Omental fat pad (tissue), 3 donors: ENCODE measurements at regions not wholly inside any gene's neighbourhood (a gene's known extent, or its start where the extent isn't known, plus 50 kb on each side); places are given as distances from the start of the nearest gene placed in this dataset.

ENCODE experiments used
- ATAC-seq: fragments of 150-250 bp; one replicate; pipeline ENCODE4 v1.9.1; 2016; ENCODE audit warnings: mild to moderate bottlenecking, moderate library complexity; ENCODE audit not compliant: low FRiP score
- DNase-seq: peaks from one replicate; pipeline ENCODE4 v3.0.0-alpha.2; 2019; ENCODE audit warnings: low spot score
- TF ChIP-seq, protein P1 (sequence below), 3 donors: fragments of 450-650 bp; IDR thresholded peaks; one replicate each; pipeline ENCODE4 v1.5.1; 2016 to 2017; ENCODE audit warnings: antibody characterized with exemption in 3 of 3, mild to moderate bottlenecking in 3 of 3, moderate library complexity in 2 of 3

DNA sequence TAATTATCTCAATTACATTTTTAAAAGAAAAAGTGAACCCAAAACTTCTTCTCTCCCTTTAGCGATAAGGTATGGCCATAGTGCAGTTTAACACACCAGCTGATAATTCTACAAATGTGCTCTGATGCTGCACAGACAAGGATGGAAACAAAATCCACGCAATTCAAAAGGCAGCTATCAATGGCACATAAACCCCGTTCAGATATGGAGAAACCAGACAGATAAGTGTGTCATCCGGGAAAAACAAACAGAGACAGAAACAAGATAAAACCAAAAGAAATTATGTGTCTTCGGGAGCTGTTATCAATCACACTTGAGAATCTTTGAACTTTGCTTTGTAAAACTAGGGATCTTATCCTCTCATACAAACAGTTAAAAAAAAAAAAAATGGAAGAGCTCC, 73.6 kb downstream of the SIPA1L2 start:
- DNase-seq (no peak), ATAC-seq (no peak)
- TF ChIP-seq, protein P1, sequence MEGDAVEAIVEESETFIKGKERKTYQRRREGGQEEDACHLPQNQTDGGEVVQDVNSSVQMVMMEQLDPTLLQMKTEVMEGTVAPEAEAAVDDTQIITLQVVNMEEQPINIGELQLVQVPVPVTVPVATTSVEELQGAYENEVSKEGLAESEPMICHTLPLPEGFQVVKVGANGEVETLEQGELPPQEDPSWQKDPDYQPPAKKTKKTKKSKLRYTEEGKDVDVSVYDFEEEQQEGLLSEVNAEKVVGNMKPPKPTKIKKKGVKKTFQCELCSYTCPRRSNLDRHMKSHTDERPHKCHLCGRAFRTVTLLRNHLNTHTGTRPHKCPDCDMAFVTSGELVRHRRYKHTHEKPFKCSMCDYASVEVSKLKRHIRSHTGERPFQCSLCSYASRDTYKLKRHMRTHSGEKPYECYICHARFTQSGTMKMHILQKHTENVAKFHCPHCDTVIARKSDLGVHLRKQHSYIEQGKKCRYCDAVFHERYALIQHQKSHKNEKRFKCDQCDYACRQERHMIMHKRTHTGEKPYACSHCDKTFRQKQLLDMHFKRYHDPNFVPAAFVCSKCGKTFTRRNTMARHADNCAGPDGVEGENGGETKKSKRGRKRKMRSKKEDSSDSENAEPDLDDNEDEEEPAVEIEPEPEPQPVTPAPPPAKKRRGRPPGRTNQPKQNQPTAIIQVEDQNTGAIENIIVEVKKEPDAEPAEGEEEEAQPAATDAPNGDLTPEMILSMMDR (IDR thresholded peaks at IDR 0.05), result no peak

- ATAC-seq, result no peak
- no peak for DNase-seq
- TF ChIP-seq, protein P1 (IDR thresholded peaks at IDR 0.05), result no peak
Observed at GRCh38 chr1:232555494-232556210, 74.3 kb downstream of the SIPA1L2 start.

GRCh38 chr1:232554409-232554808, 75.5 kb downstream of the SIPA1L2 start:
- DNase-seq, result no peak
- TF ChIP-seq, protein P1 (IDR thresholded peaks at IDR 0.05), result no peak
- ATAC-seq, result no peak

DNA sequence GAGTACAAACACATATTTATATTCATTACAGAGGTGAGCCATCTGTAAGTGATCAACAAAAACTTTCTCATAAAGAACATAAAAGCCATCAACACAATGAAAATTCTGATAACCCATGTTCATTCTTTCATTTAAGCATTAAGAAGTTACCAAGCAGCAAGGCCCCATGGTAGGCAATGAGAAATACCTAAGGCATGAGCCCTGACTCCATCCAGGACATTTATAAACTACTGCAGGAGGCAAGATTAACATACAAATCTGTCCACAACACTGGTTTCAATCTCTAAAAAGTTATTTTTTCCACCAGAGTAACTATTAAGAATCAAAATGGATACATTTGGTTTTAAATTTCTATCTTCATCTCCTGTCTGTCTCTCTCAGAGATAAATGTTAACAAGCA, 76.1 kb downstream of the SIPA1L2 start:
- no peak for DNase-seq
- no peak for ATAC-seq
- TF ChIP-seq, protein P1 (IDR thresholded peaks at IDR 0.05), result no peak

GRCh38 chr1:232553050-232553754, 76.7 kb downstream of the SIPA1L2 start:
- TF ChIP-seq, protein P1 (IDR thresholded peaks at IDR 0.05), result no peak
- DNase-seq (no peak), ATAC-seq (peak; percentile 5)

DNA sequence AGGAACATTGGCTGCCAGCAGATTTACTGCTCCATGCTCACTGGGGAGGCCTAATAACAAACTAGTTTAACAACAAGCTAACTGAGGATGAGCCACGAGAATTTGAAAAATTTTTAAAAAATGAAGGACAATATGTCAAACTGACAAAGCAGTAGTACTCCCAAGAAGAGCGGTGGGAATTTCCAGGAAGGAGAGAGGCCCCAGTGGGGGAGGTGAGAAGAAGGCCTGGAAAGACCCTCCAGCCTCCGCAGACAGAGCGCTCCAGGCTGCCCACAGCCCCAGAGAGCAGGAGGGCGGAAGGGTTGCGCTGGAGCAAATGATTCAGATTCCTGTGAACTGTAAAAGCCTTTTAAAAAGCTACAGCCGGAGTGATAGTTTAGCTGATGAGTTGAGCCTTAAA, 78.5 kb downstream of the SIPA1L2 start:
- TF ChIP-seq, protein P1 (IDR thresholded peaks at IDR 0.05), result no peak
- ATAC-seq, result peak; percentile 84
- DNase-seq, result no peak

DNA sequence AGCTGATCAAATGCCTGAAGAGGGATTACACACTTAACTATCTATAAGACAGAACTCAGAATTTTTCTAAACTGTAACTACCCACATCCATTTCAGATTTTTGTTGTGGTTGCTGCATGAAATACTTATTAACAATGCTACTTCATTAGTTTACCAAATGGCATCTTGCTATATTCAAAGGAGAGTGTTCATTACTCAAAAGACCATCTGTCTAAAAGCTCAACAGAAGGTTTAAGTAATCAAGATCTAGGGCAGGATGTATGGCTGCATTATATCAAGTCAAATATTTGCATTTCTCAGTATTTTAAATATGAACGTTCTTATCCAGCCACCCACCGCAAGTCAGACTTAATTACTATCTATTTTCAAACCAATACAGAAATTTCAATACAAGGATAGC, 79.9 kb downstream of the SIPA1L2 start:
- no peak for DNase-seq
- TF ChIP-seq, protein P1 (IDR thresholded peaks at IDR 0.05), result no peak
- no peak for ATAC-seq
